B cell (primary cell): ENCODE measurements at regions not wholly inside any gene's neighbourhood (a gene's known extent, or its start where the extent isn't known, plus 50 kb on each side); places are given as distances from the start of the nearest gene placed in this dataset.

Source experiments
- ATAC-seq: fragments of 200-7000 bp; cut with Tn5 transposase; one replicate; pipeline ENCODE4 v1.10.0; 2021; ENCODE audit warnings: low read depth, mild to moderate bottlenecking, moderate number of reproducible peaks, moderate library complexity
- CTCF ChIA-PET: fragments of 350-600 bp; sonication (Branson Sonifier 250); formaldehyde crosslinking; loops from one replicate; lab custom pipeline; 2021; ENCODE audit warnings: antibody characterized with exemption, inconsistent platforms; lab: Charles Lee
- POLR2A ChIA-PET: fragments of 350-600 bp; sonication (Branson Sonifier 250); formaldehyde crosslinking; loops from one replicate; lab custom pipeline; 2021; ENCODE audit warnings: antibody characterized with exemption; lab: Charles Lee
- DNase-seq: peaks from one replicate; pipeline ENCODE4 v3.0.0; 2013
- H2AFZ ChIP-seq: 2 replicates; pipeline ENCODE4 v1.6.1; 2012; ENCODE audit warnings: mild to moderate bottlenecking, low read depth, low read length; ENCODE audit not compliant: insufficient read depth, poor library complexity, severe bottlenecking
- H3K27ac ChIP-seq, 2 donors: 1 replicate in 1 of 2; 2 replicates in 1 of 2; pipeline ENCODE4 v1.5.1; 2012 to 2013; ENCODE audit warnings: low read length in 2 of 2, mild to moderate bottlenecking in 2 of 2, moderate library complexity in 1 of 2
- H3K27me3 ChIP-seq, 4 experiments: fragments of 200-600 bp in 1 of 4; sonication (generic) in 1 of 4; replicated peaks in 1 of 4; 1 replicate in 2 of 4; 2 replicates in 2 of 4; pipeline versions ENCODE4 v1.6.1 to v1.7.0; 2013 to 2016; ENCODE audit warnings: low read length in 3 of 4, mild to moderate bottlenecking in 2 of 4, mixed read lengths in 1 of 4, moderate library complexity in 1 of 4; ENCODE audit not compliant: insufficient read depth in 4 of 4, control insufficient read depth in 3 of 4; ENCODE audit errors: control extremely low read depth in 1 of 4
- H3K36me3 ChIP-seq, 2 experiments: replicated peaks in 1 of 2; 1 replicate in 1 of 2; 2 replicates in 1 of 2; pipeline versions ENCODE4 v1.6.1 to v1.7.1; 2013; ENCODE audit warnings: low read length in 1 of 2; ENCODE audit not compliant: insufficient read depth in 2 of 2, control insufficient read depth in 1 of 2; ENCODE audit errors: control extremely low read depth in 1 of 2, extremely low read depth in 1 of 2
- H3K4me1 ChIP-seq, 2 donors: fragments of 200-600 bp in 1 of 2; sonication (generic) in 1 of 2; 1 replicate in 1 of 2; 2 replicates in 1 of 2; pipeline versions ENCODE4 v1.5.1 to v1.6.1; 2013 to 2017; ENCODE audit warnings: low read length in 2 of 2; ENCODE audit not compliant: control insufficient read depth in 2 of 2, insufficient read depth in 2 of 2
- H3K4me2 ChIP-seq: replicated peaks from 2 replicates; pipeline ENCODE3; 2012; ENCODE audit warnings: mild to moderate bottlenecking, low read depth, low read length; ENCODE audit not compliant: poor library complexity, severe bottlenecking
- H3K4me3 ChIP-seq, 5 experiments: fragments of 200-600 bp in 1 of 5; sonication (generic) in 1 of 5; 1 replicate in 3 of 5; 2 replicates in 2 of 5; pipeline versions ENCODE4 v1.5.1 to v1.7.0; 2011 to 2016; ENCODE audit warnings: low read length in 4 of 5, mild to moderate bottlenecking in 4 of 5, low read depth in 2 of 5, control low read depth in 1 of 5, moderate library complexity in 1 of 5; ENCODE audit not compliant: insufficient read depth in 1 of 5; ENCODE audit errors: control extremely low read depth in 1 of 5, extremely low read depth in 1 of 5
- H3K79me2 ChIP-seq: fragments of 200-600 bp; sonication (generic); one replicate; pipeline ENCODE4 v1.6.0; 2016; ENCODE audit warnings: low read length; ENCODE audit not compliant: control insufficient read depth, insufficient read depth
- H3K9ac ChIP-seq: fragments of 200-600 bp; sonication (generic); 2 replicates; pipeline ENCODE4 v1.6.1; 2017; ENCODE audit warnings: mild to moderate bottlenecking, low read length, moderate library complexity
- H3K9me3 ChIP-seq, 3 donors: one replicate each; pipeline versions ENCODE4 v1.6.1 to v1.7.1; 2013; ENCODE audit warnings: low read length in 2 of 3; ENCODE audit not compliant: control insufficient read depth in 2 of 3, insufficient read depth in 1 of 3; ENCODE audit errors: control extremely low read depth in 1 of 3
- H4K20me1 ChIP-seq: 2 replicates; pipeline ENCODE4 v1.6.0; 2012; ENCODE audit warnings: mild to moderate bottlenecking, low read length; ENCODE audit not compliant: insufficient read depth, control insufficient read depth, poor library complexity, severe bottlenecking
- H3K27ac Mint-ChIP-seq: one replicate; pipeline ENCODE4 v1.8.0; 2021; ENCODE audit warnings: mixed read lengths
- H3K27me3 Mint-ChIP-seq: one replicate; pipeline ENCODE4 v1.8.0; 2021; ENCODE audit warnings: mixed read lengths
- H3K4me1 Mint-ChIP-seq: one replicate; pipeline ENCODE4 v1.8.0; 2021; ENCODE audit warnings: mixed read lengths
- H3K4me3 Mint-ChIP-seq: one replicate; pipeline ENCODE4 v1.8.0; 2021; ENCODE audit warnings: mixed read lengths
- H3K9me3 Mint-ChIP-seq: one replicate; pipeline ENCODE4 v1.8.0; 2022; ENCODE audit warnings: mixed read lengths; ENCODE audit not compliant: insufficient read depth
- EZH2 ChIP-seq: IDR thresholded peaks from 2 replicates; pipeline ENCODE4 v1.6.1; 2012; ENCODE audit warnings: borderline replicate concordance, low read depth, mild to moderate bottlenecking, moderate library complexity, low read length; ENCODE audit not compliant: insufficient read depth, poor library complexity, severe bottlenecking
- WGBS: methylation state at CpG from one replicate; pipeline ENCODE4 v1.1.5; 2013; ENCODE audit warnings: missing lambda C conversion rate; ENCODE audit not compliant: insufficient coverage; 5-methylcytosine and 5-hydroxymethylcytosine counted together
- intact Hi-C: fragments of 100-400 bp; cut with micrococcal nuclease; formaldehyde crosslinking; loops from one replicate; pipeline ENCODE4 v1.10.0; 2022
- TF ChIP-seq, protein P1 (sequence below): fragments of 200-600 bp; IDR thresholded peaks from one replicate; pipeline ENCODE4 v1.8.0; 2022; ENCODE audit warnings: antibody characterized with exemption, mild to moderate bottlenecking

DNA sequence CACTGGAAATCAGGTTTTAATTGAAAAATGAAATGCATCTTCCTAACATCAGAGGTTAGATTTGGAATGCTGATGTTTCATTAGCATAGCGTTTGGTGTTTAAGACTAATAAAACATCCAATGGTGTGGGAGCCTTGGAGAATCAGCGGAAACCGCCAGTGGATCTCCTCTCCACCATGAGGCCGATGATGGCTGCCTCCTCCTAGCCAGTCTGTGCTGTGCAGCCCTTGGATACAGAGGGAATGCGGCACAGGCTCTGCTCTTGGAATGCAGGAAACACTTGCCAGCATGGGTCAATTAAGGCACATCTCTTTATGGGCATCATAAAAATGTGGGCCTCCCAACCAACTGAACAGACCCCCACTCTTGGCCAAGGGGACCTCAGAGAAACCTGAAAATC lies 259.9 kb downstream of the GLRX3 start:
- Histone ChIP-seq H3K36me3 (no peaks in the 10 kb centered on the region), H3K27me3 (no peaks in the 10 kb centered on the region), H3K9ac (no peak overlapping the region), H4K20me1 (no peaks in the 10 kb centered on the region), H3K79me2 (no peaks in the 10 kb centered on the region), H3K4me1 (no peaks in the 10 kb centered on the region), H3K4me2 (no peak overlapping the region), H3K9me3 (peaks cover 0 to 56% (median 0%) of the 10 kb centered on the region in 3 donors), H3K27ac (no peak overlapping the region), H2AFZ (no peak overlapping the region), H3K4me3 (no peak overlapping the region)
- intact Hi-C loops: no loop called here
- Mint-ChIP-seq H3K27me3 (no peaks in the 10 kb centered on the region), H3K4me3 (no peak overlapping the region), H3K27ac (no peak overlapping the region), H3K4me1 (no peaks in the 10 kb centered on the region), H3K9me3 (peaks cover 14% of the 10 kb centered on the region)
- no peak for ATAC-seq
- ChIA-PET POLR2A (no interaction called here), CTCF (no interaction called here)
- DNase-seq: no peak
- 100% methylated on average over 5 of the region's 5 CpGs for WGBS
- no peak for TF ChIP-seq EZH2
- TF ChIP-seq, protein P1, sequence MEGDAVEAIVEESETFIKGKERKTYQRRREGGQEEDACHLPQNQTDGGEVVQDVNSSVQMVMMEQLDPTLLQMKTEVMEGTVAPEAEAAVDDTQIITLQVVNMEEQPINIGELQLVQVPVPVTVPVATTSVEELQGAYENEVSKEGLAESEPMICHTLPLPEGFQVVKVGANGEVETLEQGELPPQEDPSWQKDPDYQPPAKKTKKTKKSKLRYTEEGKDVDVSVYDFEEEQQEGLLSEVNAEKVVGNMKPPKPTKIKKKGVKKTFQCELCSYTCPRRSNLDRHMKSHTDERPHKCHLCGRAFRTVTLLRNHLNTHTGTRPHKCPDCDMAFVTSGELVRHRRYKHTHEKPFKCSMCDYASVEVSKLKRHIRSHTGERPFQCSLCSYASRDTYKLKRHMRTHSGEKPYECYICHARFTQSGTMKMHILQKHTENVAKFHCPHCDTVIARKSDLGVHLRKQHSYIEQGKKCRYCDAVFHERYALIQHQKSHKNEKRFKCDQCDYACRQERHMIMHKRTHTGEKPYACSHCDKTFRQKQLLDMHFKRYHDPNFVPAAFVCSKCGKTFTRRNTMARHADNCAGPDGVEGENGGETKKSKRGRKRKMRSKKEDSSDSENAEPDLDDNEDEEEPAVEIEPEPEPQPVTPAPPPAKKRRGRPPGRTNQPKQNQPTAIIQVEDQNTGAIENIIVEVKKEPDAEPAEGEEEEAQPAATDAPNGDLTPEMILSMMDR: no peak

DNA sequence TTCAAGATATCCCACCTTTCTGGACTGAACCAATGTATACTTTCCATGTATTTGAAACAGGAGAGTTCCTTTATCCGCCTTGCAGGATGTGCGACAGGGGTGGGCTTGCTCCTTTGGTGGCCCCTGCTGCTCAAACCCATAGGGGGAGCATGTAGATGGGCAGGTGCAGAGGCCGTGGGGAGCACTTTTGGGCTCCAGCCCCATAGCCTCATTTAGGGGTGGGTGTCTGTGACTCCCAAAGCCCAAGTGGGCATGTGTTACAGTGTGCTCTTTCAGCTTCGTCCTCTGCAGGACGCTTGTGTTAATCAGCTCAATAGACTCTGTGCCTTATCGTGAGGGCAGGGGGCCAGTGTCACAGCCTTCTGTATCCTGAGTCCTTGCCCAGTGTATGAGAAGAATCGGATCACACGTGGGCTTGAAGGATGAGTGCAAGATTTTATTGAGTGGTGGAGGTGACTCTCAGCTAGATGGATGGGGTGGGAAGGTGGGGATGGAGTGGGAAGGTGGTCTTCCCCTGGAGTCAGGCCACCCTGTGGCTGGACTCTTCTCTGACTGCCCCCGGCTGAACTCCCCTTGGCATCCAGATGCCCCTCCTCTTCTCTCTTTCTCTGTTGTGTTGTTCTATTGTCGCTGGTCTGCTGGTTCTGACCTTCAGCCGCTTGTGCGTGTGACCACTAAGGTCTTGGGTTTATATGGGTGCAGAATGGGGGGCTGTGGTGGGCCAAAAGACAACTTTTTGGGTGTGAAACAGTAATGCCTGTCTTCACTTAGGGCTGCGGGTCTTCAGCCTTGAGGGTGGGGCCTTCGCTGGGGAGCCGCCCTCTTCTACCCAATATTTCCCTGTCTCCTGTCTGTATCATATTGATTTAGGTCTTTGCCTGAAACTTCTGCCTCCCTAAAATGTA lies 262.2 kb downstream of the GLRX3 start:
- ChIA-PET POLR2A (no interaction called here), CTCF (no interaction called here)
- Histone ChIP-seq H3K27me3 (no peaks in the 10 kb centered on the region), H3K4me2 (no peak overlapping the region), H3K9ac (no peak overlapping the region), H3K4me1 (no peaks in the 10 kb centered on the region), H3K36me3 (no peaks in the 10 kb centered on the region), H3K79me2 (no peaks in the 10 kb centered on the region), H3K4me3 (no peak overlapping the region), H2AFZ (no peak overlapping the region), H3K9me3 (peaks cover 0 to 50% (median 0%) of the 10 kb centered on the region in 3 donors), H3K27ac (no peak overlapping the region), H4K20me1 (no peaks in the 10 kb centered on the region)
- intact Hi-C loops: no loop called here
- no peaks in the 10 kb centered on the region for H3K27me3 Mint-ChIP-seq
- H3K27ac Mint-ChIP-seq: no peak overlapping the region
- H3K4me1 Mint-ChIP-seq: no peaks in the 10 kb centered on the region
- 88% methylated on average over 13 of the region's 15 CpGs for WGBS
- no peak for ATAC-seq
- H3K4me3 Mint-ChIP-seq: no peak overlapping the region
- TF ChIP-seq, protein P1: no peak
- TF ChIP-seq EZH2: no peak
- peaks cover 14% of the 10 kb centered on the region for H3K9me3 Mint-ChIP-seq
- DNase-seq: no peak
